HCT116 (cell line): ENCODE measurements at regions not wholly inside any gene's neighbourhood (a gene's known extent, or its start where the extent isn't known, plus 50 kb on each side); places are given as distances from the start of the nearest gene placed in this dataset.

Source experiments
- CBX3 ChIP-seq: IDR thresholded peaks from 2 replicates; pipeline ENCODE4 v1.6.1; 2012; ENCODE audit warnings: low read depth
- POLR2AphosphoS5 ChIP-seq: IDR thresholded peaks from 2 replicates; pipeline ENCODE4 v1.6.1; 2011; ENCODE audit warnings: mild to moderate bottlenecking, low read depth, low read length, moderate library complexity
- TF ChIP-seq, protein P1 (sequence below), 3 experiments: fragments of 200-600 bp in 1 of 3; sonication (generic) in 1 of 3; IDR thresholded peaks in 2 of 3; conservative IDR thresholded peaks in 1 of 3; 2 replicates each; pipeline ENCODE4 v1.5.1; 2012 to 2017; ENCODE audit warnings: low read depth in 2 of 3, low read length in 2 of 3, antibody characterized with exemption in 1 of 3, borderline replicate concordance in 1 of 3, control low read depth in 1 of 3, mild to moderate bottlenecking in 1 of 3, mixed read lengths in 1 of 3, mixed run types in 1 of 3, moderate library complexity in 1 of 3; ENCODE audit not compliant: insufficient read depth in 1 of 3
- TF ChIP-seq, protein P2 (sequence below): IDR thresholded peaks from 2 replicates; pipeline ENCODE4 v1.6.1; 2011; ENCODE audit warnings: mild to moderate bottlenecking, low read length, moderate library complexity; ENCODE audit not compliant: insufficient replicate concordance; ENCODE audit errors: extremely low read depth

DNA sequence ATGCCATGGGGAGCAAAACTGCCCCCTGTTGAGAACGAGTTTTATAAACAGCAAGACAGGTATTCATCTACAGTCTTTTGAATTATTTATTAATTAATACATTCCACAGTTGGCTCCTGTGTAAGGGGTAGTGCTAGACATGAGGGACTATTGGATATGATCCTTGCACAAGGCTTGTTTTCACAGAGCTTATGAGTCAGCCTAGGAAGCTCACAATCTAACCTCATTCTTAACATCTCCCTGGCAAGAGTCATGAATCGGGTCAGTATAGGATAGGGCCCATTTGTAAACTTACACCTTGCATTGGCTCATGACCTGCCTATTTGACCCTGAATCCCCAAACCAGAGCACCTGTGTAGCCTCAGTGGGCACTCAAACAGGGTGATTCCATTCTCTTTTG lies 209.1 kb upstream of the HCCS start:
- TF ChIP-seq, protein P1, sequence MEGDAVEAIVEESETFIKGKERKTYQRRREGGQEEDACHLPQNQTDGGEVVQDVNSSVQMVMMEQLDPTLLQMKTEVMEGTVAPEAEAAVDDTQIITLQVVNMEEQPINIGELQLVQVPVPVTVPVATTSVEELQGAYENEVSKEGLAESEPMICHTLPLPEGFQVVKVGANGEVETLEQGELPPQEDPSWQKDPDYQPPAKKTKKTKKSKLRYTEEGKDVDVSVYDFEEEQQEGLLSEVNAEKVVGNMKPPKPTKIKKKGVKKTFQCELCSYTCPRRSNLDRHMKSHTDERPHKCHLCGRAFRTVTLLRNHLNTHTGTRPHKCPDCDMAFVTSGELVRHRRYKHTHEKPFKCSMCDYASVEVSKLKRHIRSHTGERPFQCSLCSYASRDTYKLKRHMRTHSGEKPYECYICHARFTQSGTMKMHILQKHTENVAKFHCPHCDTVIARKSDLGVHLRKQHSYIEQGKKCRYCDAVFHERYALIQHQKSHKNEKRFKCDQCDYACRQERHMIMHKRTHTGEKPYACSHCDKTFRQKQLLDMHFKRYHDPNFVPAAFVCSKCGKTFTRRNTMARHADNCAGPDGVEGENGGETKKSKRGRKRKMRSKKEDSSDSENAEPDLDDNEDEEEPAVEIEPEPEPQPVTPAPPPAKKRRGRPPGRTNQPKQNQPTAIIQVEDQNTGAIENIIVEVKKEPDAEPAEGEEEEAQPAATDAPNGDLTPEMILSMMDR (IDR thresholded peaks at IDR 0.05 in 2 of 3, conservative IDR thresholded peaks at IDR 0.05 in 1 of 3; ENCODE audit: borderline replicate concordance in 1 of 3, insufficient read depth in 1 of 3, low read depth in 2 of 3, low read length in 2 of 3): no peak
- TF ChIP-seq POLR2AphosphoS5: no peak
- TF ChIP-seq CBX3: no peak
- TF ChIP-seq, protein P2, sequence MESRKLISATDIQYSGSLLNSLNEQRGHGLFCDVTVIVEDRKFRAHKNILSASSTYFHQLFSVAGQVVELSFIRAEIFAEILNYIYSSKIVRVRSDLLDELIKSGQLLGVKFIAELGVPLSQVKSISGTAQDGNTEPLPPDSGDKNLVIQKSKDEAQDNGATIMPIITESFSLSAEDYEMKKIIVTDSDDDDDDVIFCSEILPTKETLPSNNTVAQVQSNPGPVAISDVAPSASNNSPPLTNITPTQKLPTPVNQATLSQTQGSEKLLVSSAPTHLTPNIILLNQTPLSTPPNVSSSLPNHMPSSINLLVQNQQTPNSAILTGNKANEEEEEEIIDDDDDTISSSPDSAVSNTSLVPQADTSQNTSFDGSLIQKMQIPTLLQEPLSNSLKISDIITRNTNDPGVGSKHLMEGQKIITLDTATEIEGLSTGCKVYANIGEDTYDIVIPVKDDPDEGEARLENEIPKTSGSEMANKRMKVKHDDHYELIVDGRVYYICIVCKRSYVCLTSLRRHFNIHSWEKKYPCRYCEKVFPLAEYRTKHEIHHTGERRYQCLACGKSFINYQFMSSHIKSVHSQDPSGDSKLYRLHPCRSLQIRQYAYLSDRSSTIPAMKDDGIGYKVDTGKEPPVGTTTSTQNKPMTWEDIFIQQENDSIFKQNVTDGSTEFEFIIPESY: no peak
